Activated T-helper 17 cell treated with anti-CD3 and anti-CD28 coated beads, Interleukin-2, amount 50 U/mL, for 72 hours (primary cell): ENCODE measurements at regions not wholly inside any gene's neighbourhood (a gene's known extent, or its start where the extent isn't known, plus 50 kb on each side); places are given as distances from the start of the nearest gene placed in this dataset.

Experiments
- ATAC-seq: fragments of 150-1000 bp; cut with Tn5 transposase; replicated peaks from 2 replicates; pipeline ENCODE4 v1.10.0; 2021; ENCODE audit warnings: mild to moderate bottlenecking, moderate library complexity
- H3K27ac Mint-ChIP-seq: one replicate; pipeline ENCODE4 v1.8.0; 2022; ENCODE audit warnings: mixed read lengths
- H3K27me3 Mint-ChIP-seq: one replicate; pipeline ENCODE4 v1.8.0; 2022; ENCODE audit warnings: mixed read lengths
- H3K36me3 Mint-ChIP-seq: one replicate; pipeline ENCODE4 v1.8.0; 2022; ENCODE audit warnings: low read depth, mild to moderate bottlenecking, mixed read lengths
- H3K4me1 Mint-ChIP-seq: one replicate; pipeline ENCODE4 v1.8.0; 2022; ENCODE audit warnings: mixed read lengths
- H3K4me3 Mint-ChIP-seq: one replicate; pipeline ENCODE4 v1.8.0; 2022; ENCODE audit warnings: mild to moderate bottlenecking, mixed read lengths
- H3K9me3 Mint-ChIP-seq: one replicate; pipeline ENCODE4 v1.8.0; 2022; ENCODE audit warnings: mixed read lengths

DNA sequence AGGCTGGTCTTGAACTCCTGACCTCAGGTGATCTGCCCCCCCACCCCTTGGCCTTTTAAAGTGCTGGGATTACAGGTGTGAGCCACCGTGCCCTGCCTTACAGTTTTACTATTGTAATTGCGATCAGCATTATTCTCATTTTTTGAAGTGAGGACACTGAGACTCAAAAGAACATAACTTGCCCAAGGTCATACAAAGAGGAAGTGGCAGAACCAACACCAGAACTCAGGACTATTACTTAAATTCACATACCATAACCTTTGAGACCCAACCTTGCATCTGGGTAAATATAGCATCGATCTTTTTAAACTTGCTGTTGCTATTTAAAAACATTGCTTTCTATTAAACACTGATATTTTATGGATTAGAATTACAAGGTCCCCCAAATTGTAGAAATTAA lies 54.2 kb downstream of the FOXI1 start:
- Mint-ChIP-seq H3K9me3 (no peaks in the 10 kb centered on the region), H3K4me3 (no peak overlapping the region), H3K4me1 (no peaks in the 10 kb centered on the region), H3K36me3 (no peaks in the 10 kb centered on the region), H3K27me3 (peaks cover under 1% of the 10 kb centered on the region), H3K27ac (no peak overlapping the region)
- no peak for ATAC-seq

DNA sequence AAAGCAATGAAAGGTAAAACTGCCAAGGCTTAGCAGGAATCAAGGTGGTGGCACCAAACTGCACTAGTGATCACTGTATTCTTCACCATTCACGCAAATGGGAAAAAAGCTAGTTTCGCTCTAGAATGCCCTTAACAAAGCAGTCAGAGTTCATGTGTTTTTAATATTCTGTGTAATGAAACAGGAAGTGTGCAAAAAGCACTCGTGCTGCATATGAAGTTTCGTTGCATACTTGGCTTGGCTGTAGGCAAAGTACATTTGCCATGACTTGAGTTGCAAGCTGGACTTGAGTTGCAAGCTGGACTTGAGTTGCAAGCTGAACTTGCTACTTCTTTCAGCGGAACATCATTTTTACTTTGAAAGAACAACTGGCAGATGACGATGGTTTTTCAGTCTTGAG lies 55.4 kb downstream of the FOXI1 start:
- no peak for ATAC-seq
- peaks cover 4% of the 10 kb centered on the region for H3K27me3 Mint-ChIP-seq
- H3K36me3 Mint-ChIP-seq: no peaks in the 10 kb centered on the region
- H3K9me3 Mint-ChIP-seq: no peaks in the 10 kb centered on the region
- no peak overlapping the region for H3K27ac Mint-ChIP-seq
- H3K4me3 Mint-ChIP-seq: no peak overlapping the region
- H3K4me1 Mint-ChIP-seq: no peaks in the 10 kb centered on the region

DNA sequence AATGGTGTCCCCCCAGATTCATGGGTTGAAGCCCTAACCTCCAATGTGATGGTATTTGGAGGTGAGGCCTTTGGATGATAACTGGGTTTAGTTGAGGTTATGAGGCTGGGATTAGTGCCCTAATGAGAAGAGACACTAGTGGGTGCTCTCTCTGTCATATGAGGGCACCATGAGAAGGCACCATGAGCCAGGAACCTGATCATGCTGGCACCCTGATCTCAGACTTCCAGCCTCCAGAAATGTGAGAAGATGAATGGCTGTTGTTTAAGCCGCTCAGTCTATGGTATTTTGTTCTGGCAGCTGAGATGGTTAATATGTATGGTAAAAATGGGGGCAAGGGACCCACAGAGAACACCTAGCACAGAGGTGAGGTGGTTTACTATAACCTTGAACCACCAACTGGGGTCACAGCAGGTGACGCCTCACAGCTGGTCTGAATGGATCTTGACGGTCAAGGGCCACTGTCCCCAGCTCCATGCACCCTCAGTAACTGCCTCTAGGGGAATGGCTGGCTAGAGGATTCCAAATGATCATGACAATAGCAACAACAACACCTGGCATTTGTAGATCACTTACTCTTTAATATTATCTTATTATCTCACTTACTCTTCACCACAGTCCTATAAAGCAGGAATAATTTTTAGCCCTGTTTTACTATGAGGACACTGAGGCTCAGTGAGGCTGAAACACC lies 57.1 kb downstream of the FOXI1 start:
- no peaks in the 10 kb centered on the region for H3K9me3 Mint-ChIP-seq
- no peak overlapping the region for H3K27ac Mint-ChIP-seq
- peaks cover 4% of the 10 kb centered on the region for H3K27me3 Mint-ChIP-seq
- H3K36me3 Mint-ChIP-seq: no peaks in the 10 kb centered on the region
- ATAC-seq: no peak
- H3K4me1 Mint-ChIP-seq: no peaks in the 10 kb centered on the region
- H3K4me3 Mint-ChIP-seq: no peak overlapping the region

DNA sequence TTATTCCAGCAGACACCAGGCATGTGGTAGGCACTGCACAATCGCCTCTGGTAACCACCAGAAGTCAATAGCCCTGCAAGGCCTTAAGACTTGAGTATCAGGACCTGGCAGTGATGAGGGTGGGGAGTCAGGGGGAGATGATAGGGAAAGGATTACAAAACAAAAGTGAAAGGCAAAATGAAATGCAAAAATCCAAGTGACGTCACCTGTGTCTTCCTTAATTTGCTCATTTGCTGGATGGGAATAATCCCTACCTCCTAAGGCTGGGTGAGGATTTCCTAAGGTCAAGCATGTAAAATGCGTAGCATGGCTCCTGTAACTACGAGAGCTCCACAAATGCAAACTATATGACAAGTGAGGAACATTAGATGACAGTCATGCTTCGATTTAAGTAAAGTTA lies 58.4 kb downstream of the FOXI1 start:
- no peak overlapping the region for H3K4me3 Mint-ChIP-seq
- no peaks in the 10 kb centered on the region for H3K9me3 Mint-ChIP-seq
- no peak for ATAC-seq
- no peak overlapping the region for H3K27ac Mint-ChIP-seq
- H3K27me3 Mint-ChIP-seq: peaks cover 4% of the 10 kb centered on the region
- no peaks in the 10 kb centered on the region for H3K4me1 Mint-ChIP-seq
- H3K36me3 Mint-ChIP-seq: no peaks in the 10 kb centered on the region

DNA sequence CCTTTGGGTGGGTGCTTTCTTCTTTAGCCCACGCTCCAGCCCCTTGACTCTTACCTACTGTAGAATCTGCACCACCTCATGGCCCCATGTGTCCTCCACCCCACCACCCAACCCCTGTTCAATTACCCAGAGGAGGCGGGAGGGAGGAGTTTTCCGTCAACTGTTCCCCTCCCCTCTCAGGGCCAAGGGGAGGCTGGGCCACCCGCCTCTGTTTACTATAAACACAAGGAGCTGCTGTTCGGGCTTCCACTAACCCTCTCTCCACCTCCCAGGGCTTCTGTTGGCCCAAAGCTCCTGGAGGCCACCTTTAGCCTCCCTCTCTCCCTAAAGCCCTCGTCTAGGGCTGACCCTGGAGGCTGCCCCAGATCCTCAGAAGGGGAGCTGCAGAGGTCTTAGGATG lies 59.2 kb downstream of the FOXI1 start:
- no peak for ATAC-seq
- no peak overlapping the region for H3K4me3 Mint-ChIP-seq
- H3K27me3 Mint-ChIP-seq: peaks cover 4% of the 10 kb centered on the region
- no peak overlapping the region for H3K27ac Mint-ChIP-seq
- H3K36me3 Mint-ChIP-seq: no peaks in the 10 kb centered on the region
- no peaks in the 10 kb centered on the region for H3K4me1 Mint-ChIP-seq
- no peaks in the 10 kb centered on the region for H3K9me3 Mint-ChIP-seq

DNA sequence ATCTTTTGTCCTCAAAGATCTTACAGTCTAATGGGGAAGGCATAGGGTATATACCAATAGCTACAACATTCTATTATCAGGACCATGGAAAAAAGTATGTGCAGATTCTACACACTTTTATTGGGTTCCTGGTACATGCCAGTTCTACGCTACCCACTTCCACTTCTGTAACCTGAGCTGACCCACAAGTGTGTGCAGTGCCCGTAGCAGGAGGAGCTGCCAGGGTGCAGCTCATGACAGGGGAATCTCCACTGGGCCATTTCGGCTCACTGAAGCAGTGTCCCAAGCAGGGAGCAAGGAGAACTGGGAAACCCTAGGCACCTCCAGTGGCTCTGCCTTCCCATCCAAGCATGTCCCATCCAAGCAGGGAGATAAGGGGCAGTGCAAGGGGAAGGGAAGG lies 60.4 kb downstream of the FOXI1 start:
- Mint-ChIP-seq H3K36me3 (no peaks in the 10 kb centered on the region), H3K9me3 (no peaks in the 10 kb centered on the region), H3K27ac (no peak overlapping the region), H3K4me1 (no peaks in the 10 kb centered on the region), H3K4me3 (no peak overlapping the region), H3K27me3 (peaks cover 4% of the 10 kb centered on the region)
- ATAC-seq: no peak

DNA sequence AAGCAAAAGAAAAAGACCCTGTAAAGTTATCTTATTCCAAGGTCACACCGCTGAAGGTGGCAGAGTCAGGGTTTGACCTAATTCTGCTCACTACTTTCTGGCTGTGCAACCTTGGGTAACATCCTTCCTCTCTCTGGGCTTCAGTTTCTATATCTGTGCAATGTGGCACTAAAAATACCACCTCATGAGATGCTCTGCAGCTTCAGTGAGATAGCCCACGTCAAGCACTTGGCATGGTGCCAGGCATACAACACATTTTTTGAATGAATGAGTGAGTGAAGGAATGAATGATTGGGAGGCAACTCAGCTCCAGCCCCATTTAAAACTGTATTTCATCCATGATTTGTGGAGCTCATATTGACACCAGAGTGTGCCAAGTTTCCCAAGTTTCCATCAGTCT lies 62.3 kb downstream of the FOXI1 start:
- no peaks in the 10 kb centered on the region for H3K36me3 Mint-ChIP-seq
- H3K27me3 Mint-ChIP-seq: peaks cover 4% of the 10 kb centered on the region
- H3K4me1 Mint-ChIP-seq: no peaks in the 10 kb centered on the region
- no peak overlapping the region for H3K4me3 Mint-ChIP-seq
- H3K9me3 Mint-ChIP-seq: no peaks in the 10 kb centered on the region
- ATAC-seq: no peak
- H3K27ac Mint-ChIP-seq: no peak overlapping the region

DNA sequence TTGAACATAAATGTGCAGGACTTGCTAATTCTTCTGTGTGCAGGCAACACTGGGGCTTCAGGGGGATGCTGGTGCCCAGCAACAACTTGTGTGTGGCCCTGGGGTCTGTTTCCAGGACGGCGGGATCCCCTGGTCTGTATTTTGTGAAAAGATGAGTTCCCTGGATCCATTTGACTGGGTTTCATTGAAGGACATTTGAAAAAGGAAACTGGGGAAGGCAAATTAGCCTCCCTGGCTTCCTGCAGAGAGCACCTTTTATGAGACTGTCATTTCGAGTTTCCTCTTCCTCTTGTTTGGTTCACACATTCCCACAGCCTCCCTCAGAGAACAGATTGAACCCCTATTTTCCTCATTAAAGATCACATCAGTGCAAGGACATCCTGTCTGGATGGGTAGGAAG lies 63.1 kb downstream of the FOXI1 start:
- H3K9me3 Mint-ChIP-seq: no peaks in the 10 kb centered on the region
- H3K36me3 Mint-ChIP-seq: no peaks in the 10 kb centered on the region
- H3K4me1 Mint-ChIP-seq: no peaks in the 10 kb centered on the region
- no peak overlapping the region for H3K4me3 Mint-ChIP-seq
- H3K27ac Mint-ChIP-seq: no peak overlapping the region
- no peak for ATAC-seq
- H3K27me3 Mint-ChIP-seq: peaks cover 4% of the 10 kb centered on the region

DNA sequence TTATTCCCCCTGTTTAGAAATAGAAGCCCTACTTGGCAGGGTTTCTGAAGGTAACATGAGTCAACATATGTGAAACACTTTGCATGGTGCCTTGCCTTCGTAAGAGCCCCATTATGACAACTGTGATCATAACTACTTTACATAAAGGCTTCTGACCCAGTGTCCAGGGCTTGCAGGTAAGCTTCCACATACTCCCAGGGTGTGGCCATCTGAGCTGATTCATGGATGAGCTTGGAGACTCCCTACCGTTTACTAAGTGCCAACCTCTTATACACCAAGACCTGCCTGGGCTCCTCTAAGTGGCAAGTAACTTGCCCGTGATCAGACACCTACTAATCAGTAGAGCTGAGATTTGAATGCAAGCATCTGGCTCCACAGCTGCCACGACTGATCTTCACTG lies 62.8 kb upstream of the C5orf58 start:
- no peaks in the 10 kb centered on the region for H3K9me3 Mint-ChIP-seq
- no peak overlapping the region for H3K27ac Mint-ChIP-seq
- no peak overlapping the region for H3K4me3 Mint-ChIP-seq
- peaks cover 3% of the 10 kb centered on the region for H3K27me3 Mint-ChIP-seq
- no peaks in the 10 kb centered on the region for H3K4me1 Mint-ChIP-seq
- H3K36me3 Mint-ChIP-seq: no peaks in the 10 kb centered on the region
- no peak for ATAC-seq

DNA sequence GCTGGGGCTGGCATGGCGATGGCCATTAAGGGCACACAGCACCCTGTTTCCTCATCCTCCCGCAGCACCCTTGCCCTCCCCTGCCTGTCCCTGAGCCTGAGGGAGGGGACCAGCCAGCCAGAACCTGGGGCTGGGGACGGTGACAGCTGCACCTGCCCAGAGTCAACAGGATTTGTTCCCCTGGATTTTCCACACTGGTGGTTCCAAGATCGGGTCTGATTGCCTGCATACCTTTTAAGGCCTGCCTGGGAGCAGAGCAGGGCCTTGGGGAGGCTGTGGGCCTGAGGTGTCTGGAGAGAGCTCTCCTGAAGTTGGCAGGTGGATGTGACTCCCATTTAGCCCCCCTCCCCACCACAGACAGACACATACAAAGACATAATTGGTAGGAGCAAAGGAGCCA lies 61.0 kb upstream of the C5orf58 start:
- H3K9me3 Mint-ChIP-seq: no peaks in the 10 kb centered on the region
- H3K4me1 Mint-ChIP-seq: no peaks in the 10 kb centered on the region
- H3K27ac Mint-ChIP-seq: no peak overlapping the region
- no peaks in the 10 kb centered on the region for H3K27me3 Mint-ChIP-seq
- H3K4me3 Mint-ChIP-seq: no peak overlapping the region
- no peak for ATAC-seq
- H3K36me3 Mint-ChIP-seq: no peaks in the 10 kb centered on the region

DNA sequence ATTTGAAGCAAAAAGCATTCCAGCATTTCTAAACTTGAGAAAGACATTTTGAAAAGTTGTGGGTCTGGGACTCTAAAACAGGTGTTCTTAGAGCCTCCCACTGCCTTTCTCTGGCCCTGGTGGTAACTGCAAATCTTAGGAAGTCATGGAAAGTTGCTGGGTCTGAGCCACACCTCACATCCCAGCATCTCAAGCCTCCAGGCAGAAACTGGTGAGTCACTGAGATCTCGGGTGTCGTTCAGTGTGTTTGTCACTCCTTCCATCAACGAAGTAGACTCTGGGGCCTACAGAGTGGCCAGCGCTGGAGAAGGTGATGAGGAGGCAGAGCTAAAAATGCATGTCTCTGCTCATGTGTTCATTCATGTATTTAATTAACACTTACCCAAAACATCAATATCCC lies 59.6 kb upstream of the C5orf58 start:
- H3K4me1 Mint-ChIP-seq: no peaks in the 10 kb centered on the region
- H3K36me3 Mint-ChIP-seq: no peaks in the 10 kb centered on the region
- H3K4me3 Mint-ChIP-seq: no peak overlapping the region
- H3K27me3 Mint-ChIP-seq: no peaks in the 10 kb centered on the region
- H3K27ac Mint-ChIP-seq: no peak overlapping the region
- no peaks in the 10 kb centered on the region for H3K9me3 Mint-ChIP-seq
- ATAC-seq: peak; percentile 39

DNA sequence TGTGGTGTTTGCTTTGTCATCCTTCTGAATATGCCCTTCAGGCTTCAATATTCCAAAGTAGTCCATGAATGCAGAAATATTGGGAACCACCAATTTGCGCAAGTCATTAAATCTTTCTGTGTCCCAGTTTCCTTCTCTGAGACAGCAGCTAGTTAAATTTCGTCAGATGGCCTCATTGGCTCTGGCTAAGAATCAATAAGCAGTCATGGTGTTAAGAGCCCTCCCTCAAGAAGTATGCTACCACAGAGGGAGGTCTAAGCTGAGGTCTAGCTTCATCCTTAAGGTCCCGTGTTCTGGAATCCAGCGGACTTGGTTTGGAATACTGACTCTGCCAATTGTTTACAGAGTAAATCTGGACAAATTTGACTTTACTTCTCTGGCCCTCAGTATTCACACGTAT lies 59.1 kb upstream of the C5orf58 start:
- ATAC-seq: no peak
- no peaks in the 10 kb centered on the region for H3K9me3 Mint-ChIP-seq
- H3K4me1 Mint-ChIP-seq: no peaks in the 10 kb centered on the region
- H3K36me3 Mint-ChIP-seq: no peaks in the 10 kb centered on the region
- H3K4me3 Mint-ChIP-seq: no peak overlapping the region
- H3K27ac Mint-ChIP-seq: no peak overlapping the region
- H3K27me3 Mint-ChIP-seq: no peaks in the 10 kb centered on the region

DNA sequence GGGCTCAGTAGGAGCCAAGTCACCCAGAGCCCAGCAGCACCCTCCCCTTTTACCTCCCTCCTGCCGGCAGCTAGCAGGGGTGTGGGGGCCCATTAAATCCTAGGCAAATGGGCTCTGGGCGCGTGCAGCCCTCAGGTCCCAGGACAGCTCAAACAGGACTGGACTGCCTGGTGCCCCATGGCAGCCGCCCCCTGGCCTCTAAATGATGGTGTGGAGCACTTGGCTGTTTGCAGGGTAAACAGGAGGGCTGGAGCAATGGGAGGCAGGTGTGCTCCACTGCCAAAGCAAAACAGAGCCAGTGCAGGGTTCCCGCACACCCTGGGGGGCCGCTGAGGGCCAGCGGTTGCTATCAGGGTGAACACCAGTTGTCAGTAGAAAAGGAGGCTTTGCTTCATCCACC lies 55.9 kb upstream of the C5orf58 start:
- H3K27me3 Mint-ChIP-seq: no peaks in the 10 kb centered on the region
- H3K36me3 Mint-ChIP-seq: no peaks in the 10 kb centered on the region
- H3K4me3 Mint-ChIP-seq: no peak overlapping the region
- H3K4me1 Mint-ChIP-seq: no peaks in the 10 kb centered on the region
- H3K9me3 Mint-ChIP-seq: no peaks in the 10 kb centered on the region
- H3K27ac Mint-ChIP-seq: no peak overlapping the region
- no peak for ATAC-seq

DNA sequence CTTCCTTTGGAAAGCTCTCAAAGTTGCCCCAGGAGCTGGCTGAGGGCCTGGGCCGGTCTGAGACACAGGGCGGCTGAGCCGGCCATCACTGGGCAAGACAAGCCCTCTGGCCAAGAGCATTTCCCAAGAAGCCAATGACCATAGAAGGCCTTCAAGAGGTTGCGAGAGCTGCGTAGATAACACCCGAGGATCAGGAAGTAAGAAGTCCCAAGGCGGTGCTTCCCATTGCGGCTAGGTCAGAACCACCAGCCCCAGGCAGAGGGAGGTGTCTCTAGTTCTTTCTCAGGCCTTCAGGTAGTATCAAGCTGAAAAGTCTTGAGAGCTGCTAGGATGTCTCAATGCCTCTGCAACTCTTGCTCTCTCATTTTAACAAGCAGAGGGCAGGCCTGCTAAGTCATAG lies 54.0 kb upstream of the C5orf58 start:
- Mint-ChIP-seq H3K4me1 (no peaks in the 10 kb centered on the region), H3K9me3 (no peaks in the 10 kb centered on the region), H3K4me3 (no peak overlapping the region)

DNA sequence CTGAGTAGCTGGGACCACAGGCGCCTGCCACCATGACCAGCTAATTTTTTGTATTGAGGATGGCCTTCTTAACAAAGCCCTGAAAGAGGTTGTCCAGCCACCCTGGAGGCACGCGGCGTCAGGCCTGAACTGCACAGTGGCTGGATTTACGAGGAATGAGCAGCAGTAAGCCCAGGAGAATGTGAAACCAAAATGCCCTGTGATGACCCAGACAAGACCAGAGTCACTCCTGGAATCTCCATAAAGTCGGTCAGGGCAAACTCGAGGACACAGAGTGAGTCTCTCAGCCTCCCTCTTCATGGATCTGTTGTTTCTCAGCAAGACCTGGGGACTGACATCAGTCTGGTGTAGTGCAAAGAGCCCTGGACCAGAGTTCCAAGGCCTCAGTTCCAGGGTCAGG lies 53.2 kb upstream of the C5orf58 start:
- ATAC-seq: no peak
- H3K9me3 Mint-ChIP-seq: no peaks in the 10 kb centered on the region
- no peak overlapping the region for H3K27ac Mint-ChIP-seq
- H3K27me3 Mint-ChIP-seq: no peaks in the 10 kb centered on the region
- H3K36me3 Mint-ChIP-seq: no peaks in the 10 kb centered on the region
- H3K4me3 Mint-ChIP-seq: no peak overlapping the region
- H3K4me1 Mint-ChIP-seq: no peaks in the 10 kb centered on the region

More for the DNA sequence above, 54.0 kb upstream of the C5orf58 start:
- no peaks in the 10 kb centered on the region for H3K36me3 Mint-ChIP-seq
- no peak for ATAC-seq
- no peaks in the 10 kb centered on the region for H3K27me3 Mint-ChIP-seq
- H3K27ac Mint-ChIP-seq: no peak overlapping the region

DNA sequence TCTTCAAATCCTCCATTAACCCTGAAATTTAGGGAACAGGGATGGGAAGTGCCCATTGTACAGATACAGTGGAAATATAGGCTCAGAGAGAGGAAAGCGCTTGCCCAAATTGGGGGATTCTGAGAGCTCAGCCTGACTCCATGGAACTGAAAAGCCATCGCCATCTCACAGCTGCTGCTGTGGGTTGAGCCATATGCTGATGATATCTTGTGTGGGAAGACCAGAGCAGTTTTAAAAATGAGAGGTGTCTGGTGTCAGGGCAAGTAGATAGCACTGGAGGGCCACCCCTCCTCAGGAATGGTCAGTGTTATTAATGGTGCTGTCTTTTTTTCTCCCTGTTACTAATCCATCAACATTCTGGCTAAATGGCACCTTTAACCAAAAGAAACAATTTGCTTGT lies 50.9 kb upstream of the C5orf58 start:
- Mint-ChIP-seq H3K4me3 (no peak overlapping the region), H3K4me1 (no peaks in the 10 kb centered on the region), H3K27me3 (peaks cover 3% of the 10 kb centered on the region), H3K36me3 (no peaks in the 10 kb centered on the region), H3K9me3 (no peaks in the 10 kb centered on the region), H3K27ac (no peak overlapping the region)
- ATAC-seq: no peak
